Skeletal muscle tissue (tissue), 3 donors: ENCODE measurements at regions not wholly inside any gene's neighbourhood (a gene's known extent, or its start where the extent isn't known, plus 50 kb on each side); places are given as distances from the start of the nearest gene placed in this dataset.
"Not testable (repeated sequence)": the region's sequence is repeated elsewhere in the genome, so short reads cannot be mapped to it uniquely, and the experiment has no call there.

ENCODE experiments used
- H3K27ac ChIP-seq: one replicate; pipeline ENCODE4 v1.7.0; 2013; ENCODE audit warnings: mild to moderate bottlenecking, low read depth, low read length, inconsistent platforms
- H3K27me3 ChIP-seq, 3 donors: one replicate each; pipeline ENCODE4 v1.7.0; 2013; ENCODE audit warnings: low read length in 3 of 3; ENCODE audit not compliant: control insufficient read depth in 3 of 3, insufficient read depth in 3 of 3
- H3K36me3 ChIP-seq, 3 donors: one replicate each; pipeline ENCODE4 v1.7.0; 2013; ENCODE audit warnings: low read length in 3 of 3; ENCODE audit not compliant: control insufficient read depth in 3 of 3, insufficient read depth in 3 of 3
- H3K4me1 ChIP-seq, 3 donors: one replicate each; pipeline ENCODE4 v1.7.0; 2013; ENCODE audit warnings: low read length in 3 of 3, mild to moderate bottlenecking in 3 of 3; ENCODE audit not compliant: control insufficient read depth in 3 of 3, insufficient read depth in 3 of 3
- H3K4me3 ChIP-seq, 3 donors: one replicate each; pipeline ENCODE4 v1.7.0; 2013; ENCODE audit warnings: low read length in 3 of 3
- H3K9ac ChIP-seq, 3 donors: one replicate each; pipeline ENCODE4 v1.7.0; 2013; ENCODE audit warnings: low read length in 3 of 3, mild to moderate bottlenecking in 3 of 3, moderate library complexity in 2 of 3, low read depth in 1 of 3
- H3K9me3 ChIP-seq, 3 donors: one replicate each; pipeline ENCODE4 v1.7.0; 2013; ENCODE audit warnings: low read length in 3 of 3; ENCODE audit not compliant: control insufficient read depth in 3 of 3
- donor health status: Osteomylitis.

DNA sequence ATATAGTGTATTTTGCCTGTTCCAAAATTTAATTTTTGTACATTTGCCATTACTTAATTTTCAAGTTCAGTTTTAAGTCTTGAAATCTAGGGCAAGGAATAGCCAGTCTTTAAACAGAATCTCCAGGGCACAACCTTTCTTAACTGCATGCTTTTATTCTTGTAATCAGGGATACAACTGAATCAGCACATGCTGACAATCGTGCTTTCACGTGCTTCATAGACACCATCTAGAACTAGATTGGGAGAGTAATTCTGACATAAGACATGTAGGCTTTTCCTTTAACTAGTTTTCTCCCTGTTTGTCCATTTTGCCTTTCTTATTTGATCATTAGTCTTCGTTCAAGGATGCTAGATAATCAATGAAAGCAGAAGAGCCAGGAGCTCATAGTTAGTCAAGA lies 650.4 kb upstream of the CADM2 start:
- no peak overlapping the region for H3K9ac ChIP-seq
- H3K4me3 ChIP-seq: no peak overlapping the region
- H3K9me3 ChIP-seq: no peaks in the 10 kb centered on the region
- H3K27ac ChIP-seq: no peak overlapping the region
- no peaks in the 10 kb centered on the region for H3K36me3 ChIP-seq
- no peaks in the 10 kb centered on the region for H3K4me1 ChIP-seq
- no peaks in the 10 kb centered on the region for H3K27me3 ChIP-seq

DNA sequence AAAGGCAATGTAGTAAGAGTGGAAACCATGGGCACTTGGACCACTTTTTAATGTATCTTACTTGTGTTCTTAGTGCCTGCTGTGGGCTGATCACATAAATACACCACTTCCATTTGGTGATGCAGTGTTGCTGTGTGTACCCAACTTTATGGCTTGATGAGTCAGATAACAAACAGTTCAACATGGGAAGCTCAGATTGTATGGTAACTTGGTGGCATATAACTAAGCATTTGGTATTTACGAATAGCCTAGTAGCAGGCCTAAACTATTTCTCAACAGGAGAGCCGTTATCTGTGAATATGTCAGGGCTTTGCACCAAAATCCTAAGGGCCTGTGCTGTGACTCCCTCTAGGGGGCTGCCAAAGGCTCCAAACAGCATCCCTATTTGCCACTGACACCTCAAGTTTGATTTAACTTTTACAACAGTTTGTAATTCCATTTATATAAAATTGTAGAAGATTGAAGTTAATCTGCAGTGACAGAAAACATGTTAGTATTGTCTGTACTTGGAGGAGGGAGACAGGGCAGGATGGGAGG lies 640.4 kb upstream of the CADM2 start:
- no peaks in the 10 kb centered on the region for H3K4me1 ChIP-seq
- H3K9me3 ChIP-seq: no peaks in the 10 kb centered on the region
- H3K9ac ChIP-seq: no peak overlapping the region
- H3K27ac ChIP-seq: no peak overlapping the region
- H3K27me3 ChIP-seq: no peaks in the 10 kb centered on the region
- no peak overlapping the region for H3K4me3 ChIP-seq
- no peaks in the 10 kb centered on the region for H3K36me3 ChIP-seq

- H3K27me3 ChIP-seq, H3K4me3 ChIP-seq, H3K9me3 ChIP-seq: not testable (repeated sequence)
Measured at GRCh38 chr3:84365563-84366278, 593.1 kb upstream of the CADM2 start.

More at GRCh38 chr3:84365563-84366278, 593.1 kb upstream of the CADM2 start:
- not testable (repeated sequence) for H3K4me1 ChIP-seq, H3K36me3 ChIP-seq, H3K27ac ChIP-seq, H3K9ac ChIP-seq
